ENCODE measurements at regions not wholly inside any gene's neighbourhood (a gene's known extent, or its start where the extent isn't known, plus 50 kb on each side); places are given as distances from the start of the nearest gene placed in this dataset.

DNA sequence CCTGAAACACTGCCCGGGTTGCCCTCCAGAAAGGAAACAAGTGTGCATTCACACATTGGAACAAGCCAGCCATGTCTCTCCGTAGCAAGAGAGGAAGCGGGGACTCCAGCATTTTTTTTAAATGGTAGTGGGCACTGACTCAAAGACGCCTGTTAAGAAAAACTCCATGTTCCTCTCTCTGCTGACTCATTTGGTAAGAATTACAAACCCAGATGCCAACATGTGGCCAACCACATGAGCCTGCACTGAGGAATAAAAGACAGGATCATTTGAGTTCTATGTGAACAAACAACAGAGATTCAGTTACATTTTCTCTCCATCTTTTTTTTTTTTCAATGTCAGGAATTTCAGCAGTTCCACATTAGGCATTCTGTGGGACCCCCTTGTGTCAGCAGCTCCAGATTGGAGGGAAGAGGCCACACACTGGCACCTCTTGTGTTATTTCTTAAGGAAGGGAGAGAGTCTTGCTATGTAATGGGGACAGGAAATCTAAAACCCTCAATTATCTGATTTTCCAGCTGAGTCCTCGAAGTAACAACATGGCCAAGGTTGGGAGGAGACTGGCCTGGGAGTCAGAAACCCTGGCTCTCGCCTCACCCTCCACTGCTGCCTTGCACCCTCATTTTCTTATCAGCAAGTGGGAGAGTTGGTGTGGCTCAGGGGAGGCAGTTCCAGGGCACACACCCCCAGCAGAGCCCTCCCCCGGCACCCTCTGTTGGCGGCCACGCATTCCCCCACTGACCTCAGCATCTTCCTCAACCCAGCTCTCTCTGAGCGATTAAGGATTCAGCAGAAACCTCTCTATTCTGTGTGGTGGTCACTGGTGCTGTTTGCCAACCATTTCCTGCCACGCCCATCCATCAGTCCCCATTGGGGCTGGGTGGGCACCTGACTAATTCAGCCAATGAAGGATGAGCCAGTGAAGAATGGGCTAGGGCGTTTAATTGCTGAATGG is 173.0 kb downstream of the FOXL1 start:
- DNase-seq, result no peak

DNA sequence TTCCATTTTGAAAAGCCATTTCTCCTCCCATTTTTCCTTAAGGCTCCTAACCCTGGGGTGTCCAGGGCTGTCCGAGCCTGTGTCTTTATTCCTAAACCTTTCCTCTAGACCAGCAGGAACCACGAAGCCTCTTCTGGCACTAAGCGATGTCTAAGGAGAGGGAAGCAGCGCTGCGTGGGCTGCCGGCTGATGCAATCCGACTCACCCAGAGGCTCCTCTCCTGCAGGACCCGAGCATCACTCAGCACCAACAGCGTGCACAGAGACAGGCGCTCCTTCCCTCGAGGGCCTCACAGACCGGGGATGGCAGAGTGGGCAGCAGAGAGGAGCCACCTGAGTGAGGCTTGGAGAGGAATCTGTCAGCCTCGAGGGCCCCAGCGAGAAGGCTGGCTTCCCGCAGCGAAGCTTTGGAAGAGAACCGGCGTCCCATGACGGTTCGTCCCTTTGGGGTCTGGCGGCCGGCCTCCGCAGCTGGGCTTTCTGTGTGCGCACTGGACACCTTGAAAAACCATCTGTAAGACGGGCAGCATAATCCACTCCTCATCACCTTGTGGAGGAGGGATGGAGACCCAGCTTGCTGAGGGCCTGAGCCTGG is 174.3 kb downstream of the FOXL1 start:
- no peak for DNase-seq

- no peak for DNase-seq
These were observed 175.1 kb downstream of the FOXL1 start for GRCh38 chr16:86753399-86753798.

DNA sequence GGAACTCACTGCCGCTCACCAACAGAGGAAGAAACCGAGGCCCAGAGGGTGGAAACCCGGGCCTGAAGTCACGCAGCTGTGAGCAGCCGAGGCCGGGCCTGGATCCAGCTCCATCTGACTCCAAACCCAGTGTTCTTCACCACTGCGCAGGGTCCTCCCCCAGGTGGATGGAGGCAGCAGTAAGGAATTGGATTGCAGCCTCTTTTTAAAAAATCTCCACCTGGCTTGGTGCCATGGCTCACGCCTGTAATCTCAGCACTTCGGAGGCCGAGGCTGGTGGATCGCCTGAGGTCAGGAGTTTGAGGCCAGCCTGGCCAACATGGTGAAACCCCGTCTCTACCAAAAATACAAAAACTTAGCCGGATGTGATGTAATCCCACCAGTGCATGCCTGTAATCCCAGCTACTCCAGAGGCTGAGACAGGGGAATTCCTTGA is 177.2 kb downstream of the FOXL1 start:
- no peak for DNase-seq

GRCh38 chr16:86756882-86757703 is 178.7 kb downstream of the FOXL1 start:
- no peak for DNase-seq

- DNase-seq, result no peak
These were observed 179.3 kb downstream of the FOXL1 start for GRCh38 chr16:86757704-86758040.

DNA sequence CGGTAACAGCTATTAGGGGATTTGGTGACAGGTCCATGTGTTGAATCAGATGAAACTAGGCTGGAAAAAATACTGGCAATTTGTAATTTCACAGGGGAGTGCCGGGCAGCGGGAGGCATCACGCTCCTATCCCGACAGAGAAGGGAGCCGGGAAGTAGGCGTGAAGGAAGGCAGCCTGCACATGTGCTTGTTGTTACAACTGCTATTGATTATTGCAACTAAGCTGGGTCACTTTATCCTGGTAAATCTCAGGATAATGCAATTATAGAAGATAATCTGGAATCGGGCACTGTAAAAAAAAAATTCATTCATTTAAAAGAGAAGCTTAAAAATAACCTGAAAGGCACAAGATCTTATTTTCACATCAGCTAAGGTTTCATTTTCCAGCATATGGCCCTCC is 180.6 kb downstream of the FOXL1 start:
- no peak for DNase-seq

- no peak for DNase-seq
These were observed 183.0 kb downstream of the FOXL1 start for GRCh38 chr16:86761111-86762031.

GRCh38 chr16:86762095-86762494 is 183.7 kb downstream of the FOXL1 start:
- no peak for DNase-seq

DNA sequence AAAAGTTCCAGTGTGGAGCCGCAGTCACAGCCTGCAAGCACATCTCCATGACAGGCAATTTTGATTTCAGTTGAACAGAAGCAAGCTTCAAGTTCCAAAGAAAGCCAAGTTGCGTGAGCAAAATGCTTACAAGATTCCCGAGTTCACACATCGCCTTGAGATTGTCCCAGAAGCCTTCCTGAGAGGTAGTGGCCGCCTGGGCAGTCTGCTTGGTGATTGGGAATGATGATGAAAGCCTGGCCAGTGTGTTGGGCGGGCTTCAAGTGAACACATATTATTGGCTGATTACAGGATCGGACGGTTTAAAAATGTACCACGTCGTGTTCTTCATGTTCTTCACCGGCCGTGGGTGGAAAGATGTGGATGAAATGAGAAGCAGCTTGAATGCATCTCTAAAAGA is 185.5 kb downstream of the FOXL1 start:
- no peak for DNase-seq

DNA sequence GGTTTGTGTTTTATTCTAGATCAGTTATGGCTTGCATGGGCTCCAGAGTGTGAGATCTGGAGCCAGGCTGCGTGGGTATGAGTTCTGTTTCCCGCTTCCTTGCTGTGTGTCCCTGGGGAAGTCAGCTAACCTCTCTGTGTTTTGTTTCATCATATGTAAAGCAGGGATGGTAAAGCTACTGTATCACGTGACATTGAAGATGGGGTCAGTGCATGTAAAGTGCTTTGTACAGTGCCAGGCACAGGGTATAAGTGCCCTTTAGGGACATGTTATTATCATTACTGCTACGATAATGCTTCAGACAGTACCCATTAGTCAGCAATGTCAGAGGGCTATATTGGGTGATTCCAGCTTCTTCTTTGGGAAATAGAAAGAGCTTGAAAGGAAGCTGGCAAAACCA is 186.2 kb downstream of the FOXL1 start:
- no peak for DNase-seq

DNA sequence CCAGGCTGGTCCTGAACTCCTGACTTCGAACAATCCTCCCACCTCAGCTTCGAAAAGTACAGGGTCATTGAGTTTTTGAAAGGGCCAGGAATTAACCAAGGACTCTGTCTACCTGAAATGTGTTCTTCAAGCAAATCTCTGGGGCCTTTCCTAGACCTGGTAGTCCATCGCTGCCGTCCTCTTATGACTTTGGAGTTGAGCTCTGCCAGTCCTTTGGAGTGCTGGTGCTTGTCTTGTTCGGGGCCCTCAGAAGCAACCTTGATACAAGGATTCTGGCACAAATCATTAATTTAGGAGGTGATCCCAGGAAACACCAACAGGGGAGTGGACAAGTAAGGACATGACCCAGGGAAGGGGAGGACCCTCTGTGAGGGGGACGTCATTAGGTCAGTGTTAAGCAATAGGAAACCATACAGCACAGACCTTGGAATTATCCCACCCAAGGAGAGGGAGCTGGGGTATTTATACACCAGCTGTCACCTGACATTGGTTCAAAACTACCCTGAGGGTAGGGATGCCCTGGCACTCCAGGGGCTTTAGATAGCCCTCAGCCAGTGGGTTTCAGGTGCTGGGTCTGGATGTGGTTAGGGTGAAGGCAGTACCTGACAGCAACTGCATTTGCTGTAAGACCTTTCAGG is 187.2 kb downstream of the FOXL1 start:
- DNase-seq, result no peak

GRCh38 chr16:86766700-86767099 is 188.4 kb downstream of the FOXL1 start:
- no peak for DNase-seq

DNA sequence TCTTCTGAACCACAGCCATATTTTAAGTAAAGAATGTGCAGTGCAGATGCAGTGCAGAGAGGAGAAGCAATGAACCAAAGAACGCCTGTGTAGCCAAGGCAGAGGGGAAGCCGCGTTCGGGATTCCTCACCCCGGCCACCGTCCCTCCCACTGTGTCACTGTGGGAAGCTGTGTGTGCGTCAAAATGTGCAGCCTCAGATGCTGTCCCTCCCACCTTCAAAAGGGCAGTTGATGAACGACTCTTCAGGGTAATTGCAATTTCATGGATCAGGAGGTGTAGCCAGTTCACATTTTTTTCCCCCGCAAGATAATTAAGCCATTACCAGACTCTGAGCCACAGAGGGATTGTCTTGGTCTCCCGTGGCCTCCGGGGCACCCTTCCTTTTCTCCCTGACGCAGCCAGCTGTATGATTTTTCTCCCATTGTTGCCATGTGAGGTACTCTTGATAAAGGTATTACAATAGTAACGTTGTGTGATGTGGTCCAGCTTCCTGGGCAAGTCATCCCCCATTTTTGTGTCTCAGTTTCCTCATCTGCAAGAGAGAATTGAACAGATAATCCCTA is 190.0 kb downstream of the FOXL1 start:
- no peak for DNase-seq

DNA sequence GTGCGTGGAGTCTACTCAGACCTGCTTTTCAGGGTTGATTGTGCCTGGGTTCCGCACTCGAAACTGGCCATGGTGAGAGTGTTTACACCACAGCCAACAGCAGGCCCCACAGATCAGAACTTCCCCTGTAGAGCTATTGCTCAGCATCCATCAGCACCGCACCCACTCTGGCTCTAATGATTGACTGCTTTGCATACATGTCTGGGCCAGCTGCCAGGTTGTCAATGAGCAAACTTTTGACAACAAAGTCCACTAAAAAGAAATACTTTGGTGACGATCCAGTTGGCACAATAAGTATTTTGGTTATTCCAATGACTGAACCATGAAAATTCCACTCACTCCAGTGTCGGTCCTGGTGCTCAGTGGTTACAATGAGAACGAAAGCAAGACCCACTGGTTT is 190.7 kb downstream of the FOXL1 start:
- no peak for DNase-seq

- DNase-seq, result no peak
These were observed 193.4 kb downstream of the FOXL1 start for GRCh38 chr16:86771506-86772460.

- no peak for DNase-seq
These were observed 194.5 kb downstream of the FOXL1 start for GRCh38 chr16:86772671-86773353.

- DNase-seq, result no peak
These were observed 195.0 kb downstream of the FOXL1 start for GRCh38 chr16:86773354-86773715.

GRCh38 chr16:86774931-86775330 is 196.6 kb downstream of the FOXL1 start:
- no peak for DNase-seq

- no peak for DNase-seq
These were observed 197.2 kb downstream of the FOXL1 start for GRCh38 chr16:86775511-86775921.
